ENCODE measurements at regions not wholly inside any gene's neighbourhood (a gene's known extent, or its start where the extent isn't known, plus 50 kb on each side); places are given as distances from the start of the nearest gene placed in this dataset.
"Not testable (repeated sequence)": the region's sequence is repeated elsewhere in the genome, so short reads cannot be mapped to it uniquely, and the experiment has no call there.

- DNase-seq = no peak
Measured at GRCh38 chr2:39583781-39584180, 81.9 kb upstream of the TMEM178A start.

DNA sequence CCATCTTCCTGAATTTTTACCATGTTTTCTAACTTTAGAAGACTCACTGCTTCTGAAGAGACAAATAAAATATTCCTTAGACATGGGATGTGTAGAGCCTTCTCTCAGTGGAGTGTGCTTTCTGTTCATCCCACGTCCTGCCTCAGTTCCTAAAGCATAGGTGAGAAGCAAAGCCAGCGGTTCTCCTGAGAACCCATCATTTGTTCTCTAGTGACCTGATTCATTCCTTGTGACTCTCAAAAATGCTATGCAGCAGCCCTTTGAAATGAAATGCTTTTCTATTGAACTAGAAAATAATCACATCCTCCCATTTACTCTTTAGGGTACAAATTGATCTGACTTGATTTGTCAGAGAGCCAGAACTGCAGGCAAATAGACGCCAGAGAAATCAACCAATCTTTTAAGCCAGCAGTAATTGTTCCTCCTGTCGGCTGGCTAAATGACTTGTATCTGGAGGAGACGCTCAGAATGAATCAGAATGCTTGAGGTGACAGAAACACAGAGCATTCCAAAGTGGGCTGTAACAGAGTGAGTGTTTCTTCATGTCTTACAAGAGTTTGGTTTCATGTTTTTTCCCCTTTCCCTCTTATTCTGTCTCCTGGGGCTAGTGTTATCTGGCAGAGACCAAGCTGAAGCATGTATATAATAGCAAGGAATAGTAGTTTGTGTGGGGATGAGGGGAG, 81.3 kb upstream of the TMEM178A start:
- DNase-seq = no peak

DNA sequence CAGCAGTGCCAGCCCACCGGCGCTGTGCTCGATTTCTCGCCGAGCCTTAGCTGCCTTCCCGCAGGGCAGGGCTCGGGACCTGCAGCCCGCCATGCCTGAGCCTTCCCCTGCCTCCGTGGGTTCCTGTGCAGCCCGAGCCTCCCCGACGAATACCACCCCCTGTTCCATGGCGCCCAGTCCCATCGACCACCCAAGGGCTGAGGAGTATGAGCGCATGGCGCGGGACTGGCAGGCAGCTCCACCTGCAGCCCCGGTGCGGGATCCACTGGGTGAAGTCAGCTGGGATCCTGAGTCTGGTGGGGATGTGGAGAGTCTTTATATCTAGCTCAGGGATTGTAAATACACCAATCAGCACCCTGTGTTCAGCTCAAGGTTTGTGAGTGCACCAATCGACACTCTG, 80.2 kb upstream of the TMEM178A start:
- DNase-seq = not testable (repeated sequence)

DNA sequence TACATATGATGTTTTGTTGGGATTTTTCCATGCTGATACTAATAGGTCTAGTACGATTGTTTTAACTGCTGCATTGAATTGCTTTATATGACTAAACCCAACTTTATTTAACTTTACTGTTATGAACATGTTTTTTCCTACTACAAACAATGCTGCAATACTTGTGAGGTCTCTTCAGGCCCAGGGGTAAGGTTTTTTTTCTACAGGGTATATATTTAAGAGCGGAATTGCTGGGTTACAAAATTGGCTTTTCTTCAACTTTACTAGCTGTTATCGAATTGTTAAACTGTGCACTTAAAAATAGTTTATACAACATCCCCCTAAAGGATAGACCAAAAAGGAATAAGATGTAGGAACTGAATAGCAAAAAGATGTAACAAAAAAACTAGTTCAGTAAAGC, 78.5 kb upstream of the TMEM178A start:
- no peak for DNase-seq

DNA sequence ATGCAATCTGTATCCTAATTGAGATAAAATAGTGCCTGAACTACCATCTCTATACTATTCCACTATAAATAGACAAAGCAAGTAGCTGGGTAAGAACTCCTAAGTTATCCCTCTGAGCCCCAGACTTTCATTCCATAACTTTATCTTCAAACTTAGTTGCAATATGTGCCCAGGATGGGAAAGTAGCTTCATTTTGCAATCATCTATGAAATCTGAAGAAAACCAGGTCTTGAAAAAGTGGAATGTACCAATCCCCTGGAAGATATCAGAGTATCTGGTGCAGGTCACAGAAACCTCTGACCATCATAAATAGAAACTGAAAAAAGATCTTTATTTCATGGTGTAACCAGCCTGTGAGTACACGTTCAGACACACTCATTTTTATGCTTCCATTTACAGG, 78.1 kb upstream of the TMEM178A start:
- no peak for DNase-seq

GRCh38 chr2:39593439-39594393, 72.0 kb upstream of the TMEM178A start:
- no peak for DNase-seq

GRCh38 chr2:39595116-39595515, 70.6 kb upstream of the TMEM178A start:
- no peak for DNase-seq

- no peak for DNase-seq
Measured at GRCh38 chr2:39597314-39597713, 68.4 kb upstream of the TMEM178A start.

DNA sequence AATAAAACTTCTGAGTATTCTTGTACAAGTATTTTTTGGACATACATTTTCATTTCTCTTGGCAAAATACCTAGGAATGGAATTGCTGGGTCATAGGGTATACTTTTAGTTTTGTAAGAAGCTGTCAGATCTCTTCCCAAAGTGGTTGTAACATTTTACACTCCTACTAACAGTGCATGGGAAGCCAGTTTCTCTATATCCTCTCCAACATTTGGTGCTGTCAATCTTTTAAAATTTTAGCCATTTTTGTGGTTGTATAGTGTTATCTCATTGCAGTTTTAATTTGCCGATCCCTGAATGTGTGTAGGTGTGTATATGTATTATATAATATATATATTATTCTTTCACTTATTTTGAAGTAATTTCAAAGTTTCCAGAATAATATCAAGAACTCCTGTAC, 63.1 kb upstream of the TMEM178A start:
- DNase-seq = no peak

- DNase-seq = no peak
Measured at GRCh38 chr2:39603436-39603835, 62.3 kb upstream of the TMEM178A start.

DNA sequence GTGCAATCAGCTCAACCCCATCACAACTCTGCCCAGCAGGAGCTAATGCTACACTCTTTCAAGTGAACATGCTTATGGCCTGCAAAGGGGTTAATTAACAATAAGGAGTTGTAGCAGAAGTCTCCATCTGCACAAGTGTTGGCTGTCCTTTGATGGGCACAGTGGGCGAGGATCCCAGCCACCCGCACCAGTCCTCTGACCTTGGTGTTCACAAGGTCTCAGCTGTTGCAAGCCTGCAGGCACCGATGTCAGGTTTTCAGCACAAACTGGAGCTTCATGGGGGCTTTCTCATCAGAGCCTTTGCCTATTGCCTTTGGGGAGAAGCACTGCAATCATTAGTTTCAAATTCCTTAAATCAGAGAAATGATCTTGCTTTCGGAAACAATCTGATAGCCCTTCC, 60.9 kb upstream of the TMEM178A start:
- no peak for DNase-seq

- DNase-seq = no peak
Measured at GRCh38 chr2:39606585-39606984, 59.1 kb upstream of the TMEM178A start.

DNA sequence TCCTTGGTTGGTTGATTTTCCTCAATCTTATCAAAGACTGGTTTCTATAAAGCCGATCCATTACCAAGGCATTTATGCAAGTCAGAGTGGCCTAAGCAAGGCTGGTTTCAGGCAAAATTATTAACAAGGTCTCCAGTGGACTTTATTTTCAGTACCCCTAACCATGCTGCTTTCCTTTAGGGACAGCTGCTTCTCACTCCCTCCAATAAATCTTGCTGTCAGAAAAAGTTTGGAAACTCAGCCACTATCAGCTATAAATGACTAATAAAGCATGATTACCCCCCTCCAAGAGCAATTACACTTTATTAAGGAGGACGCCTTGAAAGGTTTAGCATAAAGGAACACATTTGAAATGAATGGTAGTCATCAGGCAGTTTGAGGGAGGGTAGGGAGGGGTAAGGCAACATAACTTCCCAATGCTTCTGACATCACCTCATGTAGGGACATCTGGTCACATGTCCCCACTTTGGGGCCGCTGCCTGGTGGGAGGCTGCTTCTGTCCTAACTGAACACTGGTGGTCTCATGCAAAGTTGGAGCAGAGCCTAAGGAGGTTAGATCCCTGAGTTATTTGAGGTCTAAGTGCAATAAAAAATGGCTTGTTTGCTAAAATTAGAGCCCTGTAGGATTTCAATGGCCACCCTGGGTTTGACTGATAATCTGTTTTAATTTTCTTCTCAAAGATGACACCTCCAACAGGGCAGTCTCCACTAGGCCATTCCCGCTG, 58.0 kb upstream of the TMEM178A start:
- no peak for DNase-seq

DNA sequence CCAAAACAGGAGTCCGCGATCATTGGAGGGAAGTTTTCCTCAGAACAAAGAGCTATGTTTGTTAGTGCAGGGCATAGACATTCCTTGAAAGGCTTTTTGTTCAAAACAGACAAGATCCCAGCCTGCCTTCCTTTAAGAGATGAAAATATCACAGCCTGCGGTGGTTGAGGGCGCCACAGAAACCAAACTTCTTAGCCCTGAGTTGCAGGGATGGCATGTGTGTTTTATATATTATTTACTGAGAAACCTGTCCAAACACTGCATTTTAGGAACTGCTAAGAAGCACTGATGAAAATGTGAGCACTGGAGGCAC, 57.5 kb upstream of the TMEM178A start:
- no peak for DNase-seq

- DNase-seq = no peak
Measured at GRCh38 chr2:39608686-39609441, 56.9 kb upstream of the TMEM178A start.

DNA sequence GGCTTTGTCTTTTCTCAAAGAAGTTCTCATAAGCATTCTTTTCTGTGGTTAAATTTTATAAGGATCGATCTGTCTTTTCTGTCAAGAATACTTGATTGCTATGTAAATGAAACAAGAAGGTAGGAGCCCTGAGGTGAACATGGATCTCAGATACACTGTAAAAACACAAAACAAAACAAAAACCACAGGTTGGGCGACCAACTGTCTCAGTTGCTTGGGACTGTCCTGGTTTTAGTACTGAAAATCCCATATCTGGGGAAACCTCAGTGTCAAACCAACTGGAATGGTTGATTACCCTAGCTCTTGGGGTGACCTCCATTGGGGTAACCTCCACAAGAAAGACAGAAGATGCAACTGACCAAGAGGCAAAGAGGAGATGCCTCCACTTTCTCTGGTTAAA, 55.8 kb upstream of the TMEM178A start:
- DNase-seq = no peak

GRCh38 chr2:39615675-39616074, 50.0 kb upstream of the TMEM178A start:
- no peak for DNase-seq
